Endothelial cell of hepatic sinusoid (primary cell): ENCODE measurements at regions not wholly inside any gene's neighbourhood (a gene's known extent, or its start where the extent isn't known, plus 50 kb on each side); places are given as distances from the start of the nearest gene placed in this dataset.
"Not testable (repeated sequence)": the region's sequence is repeated elsewhere in the genome, so short reads cannot be mapped to it uniquely, and the experiment has no call there.

Experiments used
- in situ Hi-C: cut with HindIII; loops from 2 replicates; pipeline ENCODE4 v1.10.0; 2017; ENCODE audit warnings: low sequenced_read_pairs

GRCh38 chr18:29780816-29781215, 1261.7 kb downstream of the DSC3 start:
- in situ Hi-C loops, result no loop called here

GRCh38 chr18:29779096-29779495, 1263.4 kb downstream of the DSC3 start:
- in situ Hi-C loops, result no loop called here

- in situ Hi-C loops, result no loop called here
Measured at GRCh38 chr18:29753379-29753778, 1289.2 kb downstream of the DSC3 start.

- in situ Hi-C loops, result no loop called here
Measured at GRCh38 chr18:29749704-29750103, 1292.8 kb downstream of the DSC3 start.

GRCh38 chr18:29741461-29741860, 1301.1 kb downstream of the DSC3 start:
- in situ Hi-C loops, result no loop called here

- in situ Hi-C loops, result no loop called here
Measured at GRCh38 chr18:29737620-29738019, 1304.9 kb downstream of the DSC3 start.

- in situ Hi-C loops, result no loop called here
Measured at GRCh38 chr18:29737190-29737589, 1305.4 kb downstream of the DSC3 start.

- in situ Hi-C loops, result no loop called here
Measured at GRCh38 chr18:29730073-29730472, 1312.5 kb downstream of the DSC3 start.

GRCh38 chr18:29726646-29727045, 1315.9 kb downstream of the DSC3 start:
- in situ Hi-C loops, result loop anchor here (5.0 kb wide), 1 partner anchor 49 kb away; no protein-coding TSS in a partner anchor

- in situ Hi-C loops, result not testable (repeated sequence)
Measured at GRCh38 chr18:29723486-29723885, 1319.1 kb downstream of the DSC3 start.

GRCh38 chr18:29715960-29716359, 1326.6 kb downstream of the DSC3 start:
- in situ Hi-C loops, result not testable (repeated sequence)

GRCh38 chr18:29712785-29713184, 1329.8 kb downstream of the DSC3 start:
- in situ Hi-C loops, result no loop called here

- in situ Hi-C loops, result no loop called here
Measured at GRCh38 chr18:29711932-29712331, 1330.6 kb downstream of the DSC3 start.

- in situ Hi-C loops, result no loop called here
Measured at GRCh38 chr18:29693334-29693733, 1349.2 kb downstream of the DSC3 start.

- in situ Hi-C loops, result no loop called here
Measured at GRCh38 chr18:29681578-29681977, 1361.0 kb downstream of the DSC3 start.

GRCh38 chr18:29664278-29665036, 1378.1 kb downstream of the DSC3 start:
- in situ Hi-C loops, result no loop called here

- in situ Hi-C loops, result no loop called here
Measured at GRCh38 chr18:29661924-29662323, 1380.6 kb downstream of the DSC3 start.

- in situ Hi-C loops, result no loop called here
Measured at GRCh38 chr18:29660777-29661176, 1381.8 kb downstream of the DSC3 start.

GRCh38 chr18:29653671-29654215, 1388.8 kb downstream of the DSC3 start:
- in situ Hi-C loops, result no loop called here

- in situ Hi-C loops, result no loop called here
Measured at GRCh38 chr18:29652797-29653196, 1389.7 kb downstream of the DSC3 start.

GRCh38 chr18:29651122-29651680, 1391.3 kb downstream of the DSC3 start:
- in situ Hi-C loops, result no loop called here

GRCh38 chr18:29648891-29649290, 1393.7 kb downstream of the DSC3 start:
- in situ Hi-C loops, result no loop called here
